ENCODE measurements at regions not wholly inside any gene's neighbourhood (a gene's known extent, or its start where the extent isn't known, plus 50 kb on each side); places are given as distances from the start of the nearest gene placed in this dataset.

- DNase-seq = no peak
Observed at GRCh38 chr4:54497947-54498346, 159.8 kb upstream of the KIT start.

GRCh38 chr4:54498661-54499111 is 159.1 kb upstream of the KIT start:
- DNase-seq = no peak

- DNase-seq = no peak
Observed at GRCh38 chr4:54499308-54500074, 158.3 kb upstream of the KIT start.

- no peak for DNase-seq
Observed at GRCh38 chr4:54505362-54505761, 152.4 kb upstream of the KIT start.

GRCh38 chr4:54505996-54506395 is 151.8 kb upstream of the KIT start:
- peak; percentile 3 for DNase-seq

GRCh38 chr4:54509057-54509456 is 148.7 kb upstream of the KIT start:
- DNase-seq = no peak

- DNase-seq = no peak
Observed at GRCh38 chr4:54513204-54513603, 144.6 kb upstream of the KIT start.

GRCh38 chr4:54513741-54514140 is 144.0 kb upstream of the KIT start:
- no peak for DNase-seq

- DNase-seq = no peak
Observed at GRCh38 chr4:54516556-54517215, 141.1 kb upstream of the KIT start.

GRCh38 chr4:54517781-54518444 is 139.8 kb upstream of the KIT start:
- DNase-seq = no peak

GRCh38 chr4:54525602-54526001 is 132.2 kb upstream of the KIT start:
- DNase-seq = no peak

GRCh38 chr4:54526560-54526959 is 131.2 kb upstream of the KIT start:
- DNase-seq = no peak

GRCh38 chr4:54527532-54527931 is 130.2 kb upstream of the KIT start:
- DNase-seq = no peak

- DNase-seq = peak; percentile 20
Observed at GRCh38 chr4:54539500-54540029, 118.2 kb upstream of the KIT start.

- DNase-seq = no peak
Observed at GRCh38 chr4:54540931-54541330, 116.8 kb upstream of the KIT start.

- DNase-seq = no peak
Observed at GRCh38 chr4:54541426-54542118, 116.2 kb upstream of the KIT start.

- DNase-seq = no peak
Observed at GRCh38 chr4:54542119-54542438, 115.7 kb upstream of the KIT start.

- no peak for DNase-seq
Observed at GRCh38 chr4:54542540-54543041, 115.2 kb upstream of the KIT start.

GRCh38 chr4:54543088-54543795 is 114.5 kb upstream of the KIT start:
- DNase-seq = no peak

- no peak for DNase-seq
Observed at GRCh38 chr4:54545663-54546424, 111.9 kb upstream of the KIT start.

- DNase-seq = no peak
Observed at GRCh38 chr4:54547299-54548097, 110.3 kb upstream of the KIT start.
